ENCODE measurements at regions not wholly inside any gene's neighbourhood (a gene's known extent, or its start where the extent isn't known, plus 50 kb on each side); places are given as distances from the start of the nearest gene placed in this dataset.

- ChIA-PET POLR2A (no interaction called here), CTCF (no interaction called here)
- no peaks in the 10 kb centered on the region; the same call in 2 of the 3 replicates for H3K9me3 ChIP-seq
- WGBS (ENCODE audit: missing lambda C conversion rate): 0% methylated on average over 1 of the region's 1 CpG
- DNase-seq (ENCODE audit: low read depth in 1 of 2, low spot score in 1 of 2): no peak
- no peak for FAIRE-seq
- TF ChIP-seq TFCP2L1 (CRISPR knock-in tag; IDR thresholded peaks at IDR 0.05) (no peak), JUN (IDR thresholded peaks at IDR 0.05) (no peak), ZC3H11A (IDR thresholded peaks at IDR 0.05) (no peak), HEYL (CRISPR knock-in tag; IDR thresholded peaks at IDR 0.05) (no peak), KDM5A (IDR thresholded peaks at IDR 0.05) (no peak)
- TF ChIP-seq, protein P1, sequence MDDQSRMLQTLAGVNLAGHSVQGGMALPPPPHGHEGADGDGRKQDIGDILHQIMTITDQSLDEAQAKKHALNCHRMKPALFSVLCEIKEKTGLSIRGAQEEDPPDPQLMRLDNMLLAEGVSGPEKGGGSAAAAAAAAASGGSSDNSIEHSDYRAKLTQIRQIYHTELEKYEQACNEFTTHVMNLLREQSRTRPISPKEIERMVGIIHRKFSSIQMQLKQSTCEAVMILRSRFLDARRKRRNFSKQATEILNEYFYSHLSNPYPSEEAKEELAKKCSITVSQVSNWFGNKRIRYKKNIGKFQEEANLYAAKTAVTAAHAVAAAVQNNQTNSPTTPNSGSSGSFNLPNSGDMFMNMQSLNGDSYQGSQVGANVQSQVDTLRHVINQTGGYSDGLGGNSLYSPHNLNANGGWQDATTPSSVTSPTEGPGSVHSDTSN (IDR thresholded peaks at IDR 0.05): no peak
- TF ChIP-seq, protein P2, sequence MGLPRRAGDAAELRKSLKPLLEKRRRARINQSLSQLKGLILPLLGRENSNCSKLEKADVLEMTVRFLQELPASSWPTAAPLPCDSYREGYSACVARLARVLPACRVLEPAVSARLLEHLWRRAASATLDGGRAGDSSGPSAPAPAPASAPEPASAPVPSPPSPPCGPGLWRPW (IDR thresholded peaks at IDR 0.05): no peak
- H3K4me3 ChIP-seq: no peak overlapping the region
- ATAC-seq: no peak
- no peaks in the 10 kb centered on the region for H3K4me1 ChIP-seq
- no peak overlapping the region for H3K4me2 ChIP-seq
- H3K27ac ChIP-seq: no peak overlapping the region
Measured at GRCh38 chr3:89787979-89788378, 680.6 kb downstream of the EPHA3 start.

- 0 out of 3 replicates have a peak, but pooled peaks cover 2% of the 10 kb centered on the region for H3K9me3 ChIP-seq
- H3K4me3 ChIP-seq: no peak overlapping the region
- TF ChIP-seq NPAS2 (CRISPR knock-in tag; IDR thresholded peaks at IDR 0.05; ENCODE audit: borderline replicate concordance): no peak
- TF ChIP-seq CBX8 (IDR thresholded peaks at IDR 0.05): no peak
- no peak for TF ChIP-seq FOXS1 (CRISPR knock-in tag; IDR thresholded peaks at IDR 0.05)
- no peak for TF ChIP-seq POLR2A (IDR thresholded peaks at IDR 0.05; ENCODE audit: low read length)
- TF ChIP-seq MAFK (IDR thresholded peaks at IDR 0.05; ENCODE audit: partially characterized antibody): no peak
- TF ChIP-seq MAZ (IDR thresholded peaks at IDR 0.05; ENCODE audit: borderline replicate concordance, low read depth, low read length): no peak
- TF ChIP-seq PHF8 (IDR thresholded peaks at IDR 0.05; ENCODE audit: borderline replicate concordance, low read depth): no peak
- TF ChIP-seq REST (IDR thresholded peaks at IDR 0.05): no peak
- no peak for TF ChIP-seq EHF (CRISPR knock-in tag; IDR thresholded peaks at IDR 0.05)
- TF ChIP-seq ESRRA (IDR thresholded peaks at IDR 0.05; ENCODE audit: borderline replicate concordance, low read length): no peak
- no peak for TF ChIP-seq FOSL2 (IDR thresholded peaks at IDR 0.05)
- no peak for TF ChIP-seq FOSL2 (CRISPR knock-in tag; IDR thresholded peaks at IDR 0.05)
- TF ChIP-seq EHMT2 (IDR thresholded peaks at IDR 0.05; ENCODE audit: low read depth): no peak
- TF ChIP-seq ZC3H11A (IDR thresholded peaks at IDR 0.05): no peak
- no peak for TF ChIP-seq ZSCAN20 (CRISPR knock-in tag; IDR thresholded peaks at IDR 0.05)
- TF ChIP-seq HEYL (CRISPR knock-in tag; IDR thresholded peaks at IDR 0.05): no peak
- TF ChIP-seq ZNF302 (CRISPR knock-in tag; IDR thresholded peaks at IDR 0.05): no peak
- no peak for TF ChIP-seq KDM1A (IDR thresholded peaks at IDR 0.05; ENCODE audit: low read depth)
- no peak for TF ChIP-seq RCOR1 (IDR thresholded peaks at IDR 0.05; ENCODE audit: low read depth, low read length)
- DNase-seq (ENCODE audit: low read depth in 1 of 2, low spot score in 1 of 2): no peak
- no peaks in the 10 kb centered on the region for H3K4me1 ChIP-seq
- CTCF ChIA-PET: no interaction called here
- no peak overlapping the region for H3K4me2 ChIP-seq
- FAIRE-seq: no peak
- no peak overlapping the region for H3K27ac ChIP-seq
- POLR2A ChIA-PET: no interaction called here
- ATAC-seq: no peak
- 11% methylated on average over 3 of the region's 3 CpGs for WGBS (ENCODE audit: missing lambda C conversion rate)
Measured at GRCh38 chr3:89795506-89795905, 688.1 kb downstream of the EPHA3 start.
